ENCODE measurements at regions not wholly inside any gene's neighbourhood (a gene's known extent, or its start where the extent isn't known, plus 50 kb on each side); places are given as distances from the start of the nearest gene placed in this dataset.
"Not testable (repeated sequence)": the region's sequence is repeated elsewhere in the genome, so short reads cannot be mapped to it uniquely, and the experiment has no call there.

DNA sequence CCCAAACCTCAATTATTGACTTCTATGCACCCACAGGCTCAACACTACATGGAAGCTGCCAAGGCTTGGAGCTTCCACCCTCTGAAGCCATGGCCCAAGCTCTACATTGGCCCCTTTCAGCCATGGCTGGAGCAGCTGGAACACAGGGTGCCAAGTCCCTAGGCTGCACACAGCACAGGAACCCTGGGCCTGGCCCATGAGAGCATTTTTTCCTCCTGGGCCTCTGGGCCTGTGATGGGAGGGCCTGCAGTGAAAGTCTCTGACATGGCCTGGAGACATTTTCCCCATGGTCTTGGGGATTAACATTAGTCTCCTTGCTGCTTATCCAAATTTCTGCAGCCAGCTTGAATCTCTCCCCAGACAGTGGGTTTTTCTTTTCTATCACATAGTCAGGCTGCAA lies 100.6 kb upstream of the NAV2 start:
- H3K4me1 ChIP-seq (ENCODE audit: insufficient read depth); H3K4me3 ChIP-seq (ENCODE audit: low read depth, low read length); H3K36me3 ChIP-seq (ENCODE audit: insufficient read depth); DNase-seq (ENCODE audit: extremely low spot score); H3K27ac ChIP-seq (ENCODE audit: low read depth): not testable (repeated sequence)

DNA sequence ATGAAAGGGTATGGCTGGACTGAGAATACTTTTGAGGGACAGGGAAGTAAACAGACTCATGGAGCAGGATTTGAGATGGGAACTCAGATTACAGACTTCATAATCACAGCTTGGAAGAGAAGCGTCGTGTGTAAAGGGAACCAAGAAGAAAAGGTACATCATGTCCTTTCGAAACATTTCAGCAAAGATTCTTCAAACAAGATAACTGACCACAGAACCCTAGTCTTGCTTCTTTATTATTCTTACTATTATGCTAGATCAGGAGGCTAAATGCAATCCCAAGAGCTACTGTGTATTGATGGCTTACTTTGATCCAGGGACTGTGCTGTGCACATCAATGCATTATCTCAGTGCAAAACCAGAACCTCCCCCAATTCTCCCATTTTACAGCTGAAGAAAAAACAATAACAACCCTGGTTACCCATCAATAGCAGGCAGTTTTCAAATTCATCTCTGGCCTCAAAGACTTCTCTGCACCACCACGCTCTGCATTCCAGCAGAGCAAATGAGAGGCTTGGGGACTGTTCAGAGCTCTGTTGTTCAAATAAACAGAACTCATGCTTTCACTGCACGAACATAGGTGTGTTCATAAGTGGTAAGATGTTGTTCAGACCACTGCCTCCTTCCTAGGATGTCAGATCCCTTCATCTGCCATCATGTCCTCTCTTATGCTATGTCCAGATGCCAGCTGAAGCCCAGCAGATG lies 104.8 kb upstream of the NAV2 start:
- 83% methylated on average over 5 of the region's 5 CpGs for WGBS
- Histone ChIP-seq H3K27ac (ENCODE audit: low read depth) (no peak overlapping the region), H3K4me3 (ENCODE audit: low read depth, low read length) (no peak overlapping the region), H3K4me1 (ENCODE audit: insufficient read depth) (no peaks in the 10 kb centered on the region), H3K36me3 (ENCODE audit: insufficient read depth) (no peaks in the 10 kb centered on the region)
- no peak for DNase-seq (ENCODE audit: extremely low spot score)

DNA sequence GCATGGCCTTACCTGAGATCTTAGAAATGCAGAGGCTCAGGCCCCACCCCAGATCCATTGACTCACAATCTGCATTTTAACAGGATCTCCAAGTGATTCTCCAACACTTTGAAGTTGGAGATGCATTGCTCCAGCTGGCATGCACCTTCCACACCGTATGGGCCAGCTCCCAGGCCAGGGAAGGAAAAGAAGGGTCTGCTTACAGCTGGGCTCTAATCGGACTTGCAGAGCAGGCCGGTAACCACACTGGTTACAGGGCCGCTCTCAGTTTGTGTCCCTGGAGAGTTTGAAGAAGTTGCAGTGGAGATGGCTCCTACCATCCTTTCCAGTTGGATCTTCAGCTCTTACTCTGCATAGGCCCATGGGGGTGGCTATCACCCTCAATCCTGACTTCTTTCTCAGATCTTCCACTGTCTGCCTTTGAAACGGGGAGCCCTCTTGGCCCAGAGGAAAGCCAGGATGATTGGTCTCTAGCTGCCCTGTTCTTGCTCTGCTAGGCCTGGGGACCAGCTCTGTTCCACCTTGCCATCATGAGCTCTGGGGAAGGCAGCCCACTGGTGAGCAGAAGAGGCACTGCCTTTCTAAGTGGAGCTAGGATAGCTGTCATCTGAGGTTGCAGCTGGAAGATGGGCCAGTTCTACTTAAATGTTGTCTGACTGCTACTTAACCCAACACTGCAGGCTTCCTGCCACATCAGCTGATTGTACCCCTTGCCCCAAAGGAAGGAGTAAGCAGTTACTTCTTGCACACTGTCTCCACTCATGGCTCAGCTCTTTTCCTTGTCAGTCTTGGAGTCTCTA lies 105.6 kb upstream of the NAV2 start:
- Histone ChIP-seq H3K4me3 (ENCODE audit: low read depth, low read length) (no peak overlapping the region), H3K27ac (ENCODE audit: low read depth) (no peak overlapping the region), H3K36me3 (ENCODE audit: insufficient read depth) (no peaks in the 10 kb centered on the region), H3K4me1 (ENCODE audit: insufficient read depth) (no peaks in the 10 kb centered on the region)
- no peak for DNase-seq (ENCODE audit: extremely low spot score)
- WGBS: 93% methylated on average over 5 of the region's 5 CpGs

DNA sequence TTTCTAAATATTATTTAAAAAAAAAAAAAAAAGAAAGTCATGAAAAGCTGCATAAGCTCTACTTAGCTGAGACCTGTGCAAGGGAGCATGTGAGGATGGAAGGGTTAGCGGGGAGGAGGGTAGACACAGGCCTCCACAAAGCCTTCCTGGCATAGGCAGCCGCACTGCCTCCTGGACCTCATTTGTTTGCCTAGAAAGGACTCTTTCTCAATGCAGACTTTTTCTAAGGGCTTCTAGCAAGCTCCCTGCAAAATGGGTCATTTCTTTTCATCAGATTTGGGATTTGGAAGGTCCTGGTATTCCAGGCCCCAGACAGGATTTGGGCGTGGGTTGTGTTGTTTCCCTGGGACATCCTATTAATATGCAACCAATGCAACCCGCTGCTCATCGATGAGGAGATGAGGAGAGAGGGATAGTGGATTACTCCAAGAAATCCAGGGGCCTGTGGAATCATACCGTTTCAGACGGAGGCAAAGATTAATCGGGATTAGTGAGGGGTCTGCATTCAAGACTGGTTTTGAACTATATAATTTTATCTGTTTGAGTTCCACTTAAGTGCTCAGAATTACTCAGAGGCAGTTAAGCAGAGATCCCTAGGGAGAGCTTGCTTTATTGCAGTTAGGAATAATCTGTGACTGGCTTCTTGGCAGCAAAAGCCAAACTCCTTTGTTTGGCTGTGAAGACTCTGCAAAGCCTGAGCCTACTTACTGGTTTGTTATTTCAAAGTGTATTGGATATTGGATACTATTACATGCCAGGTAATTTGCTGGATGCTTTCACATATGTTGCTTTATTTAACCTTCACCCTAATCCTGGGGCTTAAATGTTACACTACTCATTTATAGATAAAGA lies 106.9 kb upstream of the NAV2 start:
- H3K4me1 ChIP-seq (ENCODE audit: insufficient read depth): no peaks in the 10 kb centered on the region
- peak; percentile 46 for DNase-seq (ENCODE audit: extremely low spot score)
- no peak overlapping the region for H3K27ac ChIP-seq (ENCODE audit: low read depth)
- WGBS: 52% methylated on average over 8 of the region's 8 CpGs
- no peaks in the 10 kb centered on the region for H3K36me3 ChIP-seq (ENCODE audit: insufficient read depth)
- H3K4me3 ChIP-seq (ENCODE audit: low read depth, low read length): no peak overlapping the region

DNA sequence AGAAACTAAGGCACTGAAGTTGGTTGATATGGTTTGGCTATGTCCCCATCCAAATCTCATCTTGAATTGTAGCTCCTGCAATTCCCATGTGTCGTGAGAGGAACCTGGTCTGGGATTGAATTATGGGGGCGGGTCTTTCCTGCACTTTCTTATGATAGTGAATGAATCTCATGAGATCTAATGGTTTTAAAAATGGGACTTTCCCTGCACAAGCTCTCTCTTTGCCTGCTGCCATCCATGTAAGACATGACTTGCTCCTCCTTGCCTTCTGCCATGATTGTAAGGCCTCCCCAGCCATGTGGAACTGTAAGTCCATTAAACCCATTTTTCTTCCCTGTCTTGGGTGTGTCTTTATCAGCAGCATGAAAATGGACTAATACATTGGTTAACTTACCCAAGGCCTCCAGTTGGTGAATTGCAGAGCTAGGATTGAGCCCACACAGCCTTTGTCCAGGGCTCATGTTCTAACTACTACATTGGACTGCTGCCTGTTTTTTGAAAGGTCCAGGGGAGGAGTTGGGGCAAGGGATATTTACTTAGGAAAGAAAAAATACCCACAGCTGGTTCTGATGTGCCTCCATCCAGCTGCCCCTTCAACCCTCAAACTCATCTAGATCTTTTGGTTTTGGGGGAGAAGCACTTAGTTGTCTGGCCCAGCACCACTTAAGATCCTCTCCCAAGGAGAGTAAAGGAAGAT lies 107.8 kb upstream of the NAV2 start:
- Histone ChIP-seq H3K4me1 (ENCODE audit: insufficient read depth) (no peaks in the 10 kb centered on the region), H3K27ac (ENCODE audit: low read depth) (no peak overlapping the region), H3K36me3 (ENCODE audit: insufficient read depth) (no peaks in the 10 kb centered on the region), H3K4me3 (ENCODE audit: low read depth, low read length) (no peak overlapping the region)
- DNase-seq (ENCODE audit: extremely low spot score): no peak
- WGBS: over 99% methylated on average over 2 of the region's 2 CpGs

DNA sequence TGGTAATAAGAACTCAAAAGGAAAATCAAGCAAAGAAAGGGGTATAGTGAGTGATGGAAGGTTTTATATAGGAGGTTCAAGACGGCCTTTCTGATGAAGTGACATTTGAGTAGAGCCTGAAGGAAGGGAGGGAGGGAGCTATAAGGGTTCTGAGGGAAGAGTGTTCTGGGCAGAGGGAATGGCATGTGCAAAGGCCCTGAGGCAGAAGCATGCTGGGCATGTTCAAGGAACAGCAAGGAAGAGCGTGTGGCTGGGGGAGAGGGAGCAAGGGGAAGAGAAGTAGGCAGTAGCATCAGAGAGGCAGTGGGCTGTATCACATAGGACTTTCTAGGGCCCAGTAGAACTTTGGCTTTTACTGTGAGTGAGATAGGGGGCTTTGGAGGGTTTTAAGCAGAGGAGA lies 108.9 kb upstream of the NAV2 start:
- H3K4me1 ChIP-seq (ENCODE audit: insufficient read depth): no peaks in the 10 kb centered on the region
- no peak for DNase-seq (ENCODE audit: extremely low spot score)
- H3K27ac ChIP-seq (ENCODE audit: low read depth): no peak overlapping the region
- no peaks in the 10 kb centered on the region for H3K36me3 ChIP-seq (ENCODE audit: insufficient read depth)
- no peak overlapping the region for H3K4me3 ChIP-seq (ENCODE audit: low read depth, low read length)
- 96% methylated on average over 2 of the region's 2 CpGs for WGBS

DNA sequence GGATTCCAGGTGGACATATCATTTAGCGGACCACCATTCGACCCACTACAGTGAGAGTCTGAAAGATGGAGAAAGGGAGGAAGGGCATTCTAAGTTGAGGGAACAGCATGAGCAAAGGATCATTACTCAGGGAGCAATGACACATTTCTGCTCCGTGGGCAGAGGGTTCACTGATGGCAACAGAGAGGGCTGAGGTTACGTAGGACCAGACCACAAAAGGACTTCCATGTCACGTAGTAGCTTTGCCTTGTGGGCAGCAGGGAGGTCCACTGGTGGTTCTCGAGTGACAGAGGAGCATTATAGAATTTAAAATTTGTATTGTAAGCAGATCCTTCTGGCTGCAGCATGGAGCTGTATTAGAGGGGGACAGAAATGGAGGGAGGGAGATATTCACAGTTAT lies 109.7 kb upstream of the NAV2 start:
- Histone ChIP-seq H3K4me1 (ENCODE audit: insufficient read depth) (no peaks in the 10 kb centered on the region), H3K27ac (ENCODE audit: low read depth) (no peak overlapping the region), H3K36me3 (ENCODE audit: insufficient read depth) (no peaks in the 10 kb centered on the region), H3K4me3 (ENCODE audit: low read depth, low read length) (no peak overlapping the region)
- DNase-seq (ENCODE audit: extremely low spot score): no peak
- WGBS: 93% methylated on average over 6 of the region's 6 CpGs

DNA sequence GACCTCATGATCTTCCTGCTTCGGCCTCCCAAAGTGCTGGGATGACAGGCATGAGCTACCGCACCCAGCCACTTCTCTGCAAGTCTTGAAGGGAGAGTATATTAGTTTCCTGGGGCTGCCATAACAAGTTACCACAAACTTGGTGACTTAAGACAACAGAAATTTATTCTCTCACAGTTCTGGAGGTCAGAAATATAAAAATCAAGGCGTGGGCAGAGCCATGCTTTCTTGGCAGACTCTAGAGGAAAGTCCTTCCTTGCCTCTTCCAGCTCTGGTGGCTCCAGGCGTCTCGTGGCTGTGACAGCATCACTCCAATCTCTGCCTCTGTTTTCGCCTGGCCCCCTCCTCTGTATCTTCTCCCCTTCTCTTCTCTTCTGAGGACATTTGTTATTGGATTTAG lies 110.2 kb upstream of the NAV2 start:
- no peaks in the 10 kb centered on the region for H3K36me3 ChIP-seq (ENCODE audit: insufficient read depth)
- no peak for DNase-seq (ENCODE audit: extremely low spot score)
- H3K4me3 ChIP-seq (ENCODE audit: low read depth, low read length): no peak overlapping the region
- H3K27ac ChIP-seq (ENCODE audit: low read depth): no peak overlapping the region
- H3K4me1 ChIP-seq (ENCODE audit: insufficient read depth): no peaks in the 10 kb centered on the region
- WGBS: 86% methylated on average over 6 of the region's 6 CpGs

DNA sequence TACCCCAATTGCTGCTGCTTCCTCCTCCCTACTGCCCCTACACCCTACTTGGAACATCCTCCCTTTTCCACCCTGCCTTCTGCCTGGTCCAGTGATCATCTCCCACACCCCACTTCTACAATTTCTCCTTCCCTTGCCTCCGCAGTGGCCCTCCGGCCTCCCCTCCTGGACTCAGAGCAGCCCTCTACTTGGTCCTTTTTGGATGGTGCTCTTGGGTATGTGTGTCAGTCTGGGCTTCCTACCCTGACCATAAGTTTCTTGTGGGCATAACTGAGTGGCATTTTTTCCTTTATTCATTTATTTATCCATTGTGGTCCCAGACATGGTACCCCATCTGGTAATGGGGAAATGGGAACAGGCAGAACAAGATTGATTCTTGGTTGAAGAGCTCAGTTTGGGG lies 111.4 kb upstream of the NAV2 start:
- WGBS: 97% methylated on average over 2 of the region's 2 CpGs
- H3K27ac ChIP-seq (ENCODE audit: low read depth): no peak overlapping the region
- H3K4me3 ChIP-seq (ENCODE audit: low read depth, low read length): no peak overlapping the region
- DNase-seq (ENCODE audit: extremely low spot score): no peak
- H3K36me3 ChIP-seq (ENCODE audit: insufficient read depth): no peaks in the 10 kb centered on the region
- peaks cover 4% of the 10 kb centered on the region for H3K4me1 ChIP-seq (ENCODE audit: insufficient read depth)

DNA sequence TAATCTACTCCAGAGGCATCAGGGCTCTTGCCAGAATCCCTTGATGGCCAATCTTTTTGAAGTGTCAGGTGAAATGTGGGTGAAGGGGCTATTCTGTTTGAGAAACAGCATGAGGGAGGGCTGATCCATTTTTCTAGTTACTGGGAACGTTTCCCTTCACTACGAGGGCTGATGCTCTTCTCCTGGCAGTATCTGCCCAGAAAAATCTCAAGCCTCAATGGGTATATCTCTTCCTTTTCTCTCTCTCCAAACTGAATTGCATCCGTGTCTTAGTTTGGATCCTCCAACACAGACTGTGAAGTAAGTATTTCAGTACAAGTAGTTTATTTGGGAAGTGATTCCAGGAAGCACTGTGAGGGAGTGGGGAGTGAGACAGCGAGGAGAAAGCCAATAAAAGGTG lies 113.0 kb upstream of the NAV2 start:
- peaks cover 4% of the 10 kb centered on the region for H3K4me1 ChIP-seq (ENCODE audit: insufficient read depth)
- no peak overlapping the region for H3K4me3 ChIP-seq (ENCODE audit: low read depth, low read length)
- H3K36me3 ChIP-seq (ENCODE audit: insufficient read depth): no peaks in the 10 kb centered on the region
- 51% methylated on average over 4 of the region's 4 CpGs for WGBS
- H3K27ac ChIP-seq (ENCODE audit: low read depth): no peak overlapping the region
- no peak for DNase-seq (ENCODE audit: extremely low spot score)

DNA sequence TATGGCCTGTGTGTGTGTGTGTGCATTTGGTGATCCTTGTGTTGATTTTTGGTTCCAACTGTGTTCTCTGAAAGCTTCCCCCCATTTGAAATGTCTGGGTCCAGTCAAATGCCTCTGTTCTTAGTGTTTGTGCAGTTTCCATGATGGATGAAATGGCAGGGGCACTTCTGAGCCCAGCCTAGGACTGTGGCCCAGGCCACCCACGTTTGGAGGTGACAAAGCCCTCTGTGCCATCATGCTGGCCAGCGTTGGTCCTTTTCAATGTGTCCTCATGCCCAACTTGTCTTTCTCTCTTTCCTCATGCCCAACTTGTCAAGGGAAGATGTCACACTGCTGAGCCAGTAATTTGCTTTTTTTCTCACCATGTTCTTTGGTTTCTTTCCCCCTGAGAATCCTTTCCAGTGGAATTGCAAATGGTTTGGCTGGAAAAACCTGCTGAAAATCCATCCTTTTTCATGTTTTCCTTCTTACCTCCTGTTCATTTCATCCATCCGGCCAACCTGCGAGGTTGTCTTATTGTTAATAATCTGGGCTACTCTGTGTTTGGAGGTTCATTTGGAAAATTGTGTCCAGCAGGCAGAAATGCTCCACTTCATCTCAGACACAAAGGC lies 113.7 kb upstream of the NAV2 start:
- Histone ChIP-seq H3K36me3 (ENCODE audit: insufficient read depth) (no peaks in the 10 kb centered on the region), H3K27ac (ENCODE audit: low read depth) (no peak overlapping the region), H3K4me3 (ENCODE audit: low read depth, low read length) (no peak overlapping the region), H3K4me1 (ENCODE audit: insufficient read depth) (peaks cover 4% of the 10 kb centered on the region)
- DNase-seq (ENCODE audit: extremely low spot score): no peak
- WGBS: 92% methylated on average over 4 of the region's 4 CpGs

DNA sequence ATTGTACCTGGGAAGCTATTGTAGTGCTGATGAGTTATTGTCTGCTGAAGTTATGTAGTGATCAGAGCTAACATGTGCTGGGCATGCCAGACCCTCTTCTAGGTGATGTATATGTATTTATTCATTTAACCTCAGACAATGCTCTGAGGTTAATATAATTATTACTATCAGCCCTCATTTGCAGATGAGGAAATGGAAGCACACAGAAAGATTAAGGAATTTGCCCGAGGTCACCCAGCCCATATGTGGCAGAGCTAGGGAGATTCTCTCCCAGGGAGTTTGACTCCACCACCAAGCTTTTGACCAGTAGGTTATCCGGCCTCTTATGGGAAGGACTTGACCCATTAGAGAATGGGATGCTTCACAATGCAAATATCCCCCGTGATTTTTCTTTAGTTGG lies 114.2 kb upstream of the NAV2 start:
- Histone ChIP-seq H3K4me3 (ENCODE audit: low read depth, low read length) (no peak overlapping the region), H3K4me1 (ENCODE audit: insufficient read depth) (peaks cover 4% of the 10 kb centered on the region), H3K36me3 (ENCODE audit: insufficient read depth) (no peaks in the 10 kb centered on the region), H3K27ac (ENCODE audit: low read depth) (no peak overlapping the region)
- no peak for DNase-seq (ENCODE audit: extremely low spot score)
- 74% methylated on average over 3 of the region's 3 CpGs for WGBS

DNA sequence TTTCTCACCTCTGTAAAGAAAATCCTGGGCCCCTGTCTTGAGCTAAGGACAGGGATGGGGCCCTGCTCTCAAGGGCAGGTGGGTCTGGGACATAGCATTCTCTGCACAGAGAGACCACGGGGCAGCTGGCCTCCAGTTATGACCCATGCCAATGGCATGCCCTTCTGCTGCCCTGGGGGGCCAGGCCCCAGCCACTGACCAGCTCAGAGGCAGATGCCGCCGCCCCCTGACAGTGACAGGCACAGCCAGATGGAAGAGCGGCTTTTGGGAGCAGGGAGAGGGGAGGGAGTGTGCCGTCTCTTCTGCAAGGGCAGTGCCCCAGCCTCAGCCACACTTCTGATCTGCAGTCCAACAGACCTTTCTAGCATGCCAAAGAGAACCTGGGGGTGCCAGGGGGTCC lies 114.8 kb upstream of the NAV2 start:
- Histone ChIP-seq H3K4me1 (ENCODE audit: insufficient read depth) (peaks cover 4% of the 10 kb centered on the region), H3K4me3 (ENCODE audit: low read depth, low read length) (no peak overlapping the region), H3K27ac (ENCODE audit: low read depth) (no peak overlapping the region), H3K36me3 (ENCODE audit: insufficient read depth) (no peaks in the 10 kb centered on the region)
- WGBS: 91% methylated on average over 5 of the region's 5 CpGs
- no peak for DNase-seq (ENCODE audit: extremely low spot score)

Data from urinary bladder (tissue), 3 donors.